ENCODE measurements at regions not wholly inside any gene's neighbourhood (a gene's known extent, or its start where the extent isn't known, plus 50 kb on each side); places are given as distances from the start of the nearest gene placed in this dataset.

GRCh38 chr11:95490625-95491024, 259.6 kb upstream of the SESN3 start:
- DNase-seq (ENCODE audit: low read depth in 2 of 2, low spot score in 1 of 2), result no peak

- DNase-seq (ENCODE audit: low read depth in 2 of 2, low spot score in 1 of 2), result no peak
Observed at GRCh38 chr11:95487938-95488337, 256.9 kb upstream of the SESN3 start.

DNA sequence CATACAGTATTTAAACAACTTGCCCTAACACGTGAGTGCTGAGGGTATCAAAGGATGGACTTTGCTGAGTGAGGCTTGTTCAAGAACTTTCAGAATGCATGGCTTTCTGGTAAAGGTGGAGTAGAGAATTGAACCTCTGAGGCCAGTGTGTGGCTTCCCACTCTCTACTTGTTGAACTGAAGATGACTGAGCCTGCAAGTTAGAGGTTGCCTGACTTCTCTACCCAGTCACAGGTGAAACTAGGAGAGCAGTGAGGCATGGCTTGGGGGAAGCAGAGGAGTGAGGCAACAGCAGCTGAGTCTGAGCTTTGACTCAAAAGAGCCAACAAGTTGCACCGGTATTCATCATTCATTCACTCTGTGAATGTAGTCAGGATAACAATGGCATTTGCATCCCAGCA, 256.4 kb upstream of the SESN3 start:
- no peak for DNase-seq (ENCODE audit: low read depth in 2 of 2, low spot score in 1 of 2)

GRCh38 chr11:95486979-95487378, 256.0 kb upstream of the SESN3 start:
- DNase-seq (ENCODE audit: low read depth in 2 of 2, low spot score in 1 of 2), result no peak

- DNase-seq (ENCODE audit: low read depth in 2 of 2, low spot score in 1 of 2), result no peak
Observed at GRCh38 chr11:95486466-95486865, 255.5 kb upstream of the SESN3 start.

- no peak for DNase-seq (ENCODE audit: low read depth in 2 of 2, low spot score in 1 of 2)
Observed at GRCh38 chr11:95485115-95485900, 254.3 kb upstream of the SESN3 start.

DNA sequence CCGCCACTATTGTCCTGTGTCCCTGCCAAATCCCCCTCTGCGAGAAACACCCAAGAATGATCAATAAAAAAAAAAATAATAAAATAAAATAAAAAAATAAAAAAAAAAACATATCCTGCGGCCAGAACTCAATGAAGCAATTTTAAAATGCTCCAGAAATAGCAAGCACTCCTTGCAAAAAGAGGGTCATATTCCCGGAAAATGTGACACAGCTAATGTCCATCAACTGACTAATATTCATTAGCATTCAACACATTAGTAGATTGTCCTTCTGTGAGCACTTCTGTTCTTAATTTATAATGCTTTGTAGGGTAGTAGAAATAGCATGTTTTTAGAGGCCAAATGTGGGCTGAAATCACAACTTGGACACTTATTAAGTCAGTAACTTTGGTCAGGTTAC, 252.3 kb upstream of the SESN3 start:
- no peak for DNase-seq (ENCODE audit: low read depth in 2 of 2, low spot score in 1 of 2)

- DNase-seq (ENCODE audit: low read depth in 2 of 2, low spot score in 1 of 2), result no peak
Observed at GRCh38 chr11:95478003-95478402, 247.0 kb upstream of the SESN3 start.

GRCh38 chr11:95469258-95469657, 238.3 kb upstream of the SESN3 start:
- no peak for DNase-seq (ENCODE audit: low read depth in 2 of 2, low spot score in 1 of 2)

- no peak for DNase-seq (ENCODE audit: low read depth in 2 of 2, low spot score in 1 of 2)
Observed at GRCh38 chr11:95466416-95466815, 235.4 kb upstream of the SESN3 start.

- DNase-seq (ENCODE audit: low read depth in 2 of 2, low spot score in 1 of 2), result no peak
Observed at GRCh38 chr11:95465887-95466286, 234.9 kb upstream of the SESN3 start.

- DNase-seq (ENCODE audit: low read depth in 2 of 2, low spot score in 1 of 2), result no peak
Observed at GRCh38 chr11:95461858-95462257, 230.9 kb upstream of the SESN3 start.

DNA sequence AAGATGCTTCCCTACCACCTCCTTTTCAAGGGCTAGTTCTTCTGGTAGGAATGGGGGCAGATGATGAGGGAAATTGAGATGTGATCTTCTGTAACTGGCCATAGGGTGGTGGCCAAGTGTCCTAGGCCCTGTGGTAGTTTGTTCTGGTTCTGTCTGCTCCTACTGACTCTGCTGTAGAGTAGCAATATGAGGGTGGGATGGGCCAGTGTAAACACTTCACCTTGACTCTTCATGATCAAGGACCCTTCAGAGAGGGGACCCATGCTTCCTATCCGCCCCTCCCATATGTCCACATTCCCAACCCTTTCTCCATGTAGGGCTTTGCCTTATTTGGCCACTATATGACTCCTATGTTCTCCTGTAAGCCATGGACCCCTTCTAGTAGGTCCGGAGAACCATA, 230.3 kb upstream of the SESN3 start:
- DNase-seq (ENCODE audit: low read depth in 2 of 2, low spot score in 1 of 2), result no peak

GRCh38 chr11:95459291-95460042, 228.5 kb upstream of the SESN3 start:
- DNase-seq (ENCODE audit: low read depth in 2 of 2, low spot score in 1 of 2), result no peak

DNA sequence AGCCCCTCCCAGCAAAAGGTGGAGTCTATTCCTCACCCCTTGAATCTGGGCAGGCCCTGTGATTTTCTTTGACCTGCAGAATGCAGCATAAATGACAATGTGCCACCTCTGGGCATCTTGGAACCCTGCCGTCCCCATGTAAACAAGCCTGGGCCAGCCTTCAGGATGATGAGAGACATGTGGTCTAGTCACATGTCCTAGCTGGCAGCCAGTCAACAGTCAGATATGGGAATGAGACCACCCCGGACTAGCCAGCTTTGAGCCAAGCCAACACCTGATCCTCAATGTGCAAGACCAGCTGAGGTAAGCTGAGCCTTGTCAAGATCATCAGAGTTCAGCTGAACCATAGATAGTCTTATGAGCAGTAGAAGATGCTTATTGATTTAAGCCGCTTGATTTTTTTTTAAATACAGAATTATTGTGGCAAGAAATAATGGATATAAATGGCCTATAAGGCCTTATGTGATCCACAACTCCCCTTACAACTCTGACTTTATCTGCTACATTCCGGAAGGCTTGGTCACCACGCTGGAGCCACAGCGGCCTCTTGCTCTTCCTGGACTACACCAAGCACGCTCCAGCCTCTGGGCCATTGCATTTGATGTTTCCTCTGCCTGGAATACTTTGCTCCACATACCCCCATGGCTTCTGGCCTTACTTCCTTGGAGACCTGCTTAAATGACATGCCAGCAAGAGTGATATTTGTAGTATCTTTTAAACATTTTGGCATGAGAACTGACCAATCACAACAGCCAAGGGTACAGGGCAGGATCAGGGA, 225.9 kb upstream of the SESN3 start:
- DNase-seq (ENCODE audit: low read depth in 2 of 2, low spot score in 1 of 2), result no peak

DNA sequence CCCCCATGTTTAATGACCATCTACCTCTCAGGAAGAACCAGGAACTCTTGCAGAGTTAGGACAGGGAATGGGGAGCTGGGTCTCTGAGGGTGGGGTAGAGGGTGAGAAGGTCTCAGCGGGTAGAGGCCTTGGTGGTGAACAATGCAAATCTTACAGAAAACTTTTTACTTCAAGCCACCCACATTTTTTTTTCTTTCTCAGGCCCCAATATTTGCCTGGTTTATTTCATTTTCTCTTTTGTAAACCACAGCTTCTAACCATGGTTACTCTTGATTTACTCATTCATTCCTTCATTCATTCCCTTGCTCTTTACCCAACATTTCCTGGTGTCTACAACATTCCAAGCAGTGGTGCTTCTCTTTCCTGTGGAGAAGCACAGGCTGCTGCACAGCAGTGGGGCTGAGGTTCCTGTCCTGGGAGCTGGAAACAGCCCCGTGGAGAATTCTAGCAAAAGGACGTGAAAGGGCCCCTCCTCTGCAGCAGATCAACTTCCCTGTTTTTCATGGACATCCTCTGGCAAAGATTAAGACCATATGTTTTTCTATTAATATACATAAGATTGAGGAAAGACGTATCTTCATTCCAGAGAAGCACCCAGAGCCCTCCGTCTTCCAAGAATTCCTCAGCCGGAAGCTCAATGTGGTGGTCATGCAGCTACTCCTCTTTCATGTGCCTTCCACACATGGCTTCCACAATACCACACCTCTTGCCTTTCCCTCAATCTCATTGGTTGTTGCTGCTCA, 224.4 kb upstream of the SESN3 start:
- no peak for DNase-seq (ENCODE audit: low read depth in 2 of 2, low spot score in 1 of 2)

DNA sequence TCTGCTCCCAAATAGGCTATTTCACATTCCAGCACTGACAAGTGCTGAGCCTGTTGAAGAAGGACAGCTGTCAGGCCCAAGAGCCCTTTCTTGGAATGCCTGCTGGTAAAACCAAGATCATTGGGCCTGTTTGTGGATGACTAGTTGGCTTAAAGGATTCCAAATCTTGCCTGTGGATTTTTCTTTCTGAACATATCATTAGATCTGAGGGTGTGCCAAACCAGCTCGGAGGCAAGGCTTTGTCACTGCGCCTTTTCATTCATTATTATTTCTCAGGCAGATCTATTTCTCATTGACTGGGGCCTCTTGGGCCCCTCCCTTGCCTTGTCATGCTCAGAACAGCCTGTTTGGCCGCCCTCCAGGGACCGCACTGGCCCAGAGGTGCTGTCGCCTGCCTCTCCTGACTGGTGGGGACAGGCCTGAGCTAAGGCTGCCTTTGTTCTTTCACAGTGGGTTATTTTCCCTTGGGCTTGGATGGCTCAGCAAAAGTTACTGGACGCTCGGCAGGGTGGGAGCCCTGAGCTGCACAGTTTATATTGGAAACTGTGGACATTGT, 222.7 kb upstream of the SESN3 start:
- DNase-seq (ENCODE audit: low read depth in 2 of 2, low spot score in 1 of 2), result no peak

GRCh38 chr11:95451682-95452081, 220.7 kb upstream of the SESN3 start:
- DNase-seq (ENCODE audit: low read depth in 2 of 2, low spot score in 1 of 2), result no peak

DNA sequence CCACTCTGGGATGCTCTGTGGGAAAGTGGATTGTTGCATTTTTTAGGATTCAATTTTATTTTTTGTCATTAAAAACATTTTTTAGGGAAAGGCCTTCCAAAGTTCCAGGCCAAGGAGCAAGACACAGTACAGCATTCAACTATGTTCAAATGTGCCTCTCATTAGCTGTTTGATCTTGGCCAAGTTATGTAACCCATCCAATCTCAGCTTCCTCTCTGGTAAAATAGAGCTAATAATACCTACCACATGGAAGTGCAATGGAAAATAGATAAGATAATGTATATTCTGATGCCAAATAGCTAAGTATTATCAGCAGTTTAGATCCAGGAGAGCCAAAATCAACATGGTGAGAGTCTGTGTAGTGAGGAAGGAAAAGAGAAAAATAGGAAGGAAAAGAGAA, 220.3 kb upstream of the SESN3 start:
- no peak for DNase-seq (ENCODE audit: low read depth in 2 of 2, low spot score in 1 of 2)

GRCh38 chr11:95450547-95451123, 219.6 kb upstream of the SESN3 start:
- no peak for DNase-seq (ENCODE audit: low read depth in 2 of 2, low spot score in 1 of 2)
